Choroid plexus epithelial cell (primary cell): ENCODE measurements at regions not wholly inside any gene's neighbourhood (a gene's known extent, or its start where the extent isn't known, plus 50 kb on each side); places are given as distances from the start of the nearest gene placed in this dataset.
"Not testable (repeated sequence)": the region's sequence is repeated elsewhere in the genome, so short reads cannot be mapped to it uniquely, and the experiment has no call there.

Experiments used
- DNase-seq: peaks from one replicate; pipeline ENCODE4 v3.0.0-alpha.2; 2010; ENCODE audit warnings: low read depth
- H3K4me3 ChIP-seq: 2 replicates; pipeline ENCODE4 v1.5.1; 2011; ENCODE audit warnings: low read depth, mild to moderate bottlenecking, control low read depth, low read length, moderate library complexity
- TF ChIP-seq, protein P1 (sequence below): conservative IDR thresholded peaks from 2 replicates; pipeline ENCODE4 v1.5.1; 2011; ENCODE audit warnings: low read depth, mild to moderate bottlenecking, control low read depth, inconsistent platforms, low read length, moderate library complexity

DNA sequence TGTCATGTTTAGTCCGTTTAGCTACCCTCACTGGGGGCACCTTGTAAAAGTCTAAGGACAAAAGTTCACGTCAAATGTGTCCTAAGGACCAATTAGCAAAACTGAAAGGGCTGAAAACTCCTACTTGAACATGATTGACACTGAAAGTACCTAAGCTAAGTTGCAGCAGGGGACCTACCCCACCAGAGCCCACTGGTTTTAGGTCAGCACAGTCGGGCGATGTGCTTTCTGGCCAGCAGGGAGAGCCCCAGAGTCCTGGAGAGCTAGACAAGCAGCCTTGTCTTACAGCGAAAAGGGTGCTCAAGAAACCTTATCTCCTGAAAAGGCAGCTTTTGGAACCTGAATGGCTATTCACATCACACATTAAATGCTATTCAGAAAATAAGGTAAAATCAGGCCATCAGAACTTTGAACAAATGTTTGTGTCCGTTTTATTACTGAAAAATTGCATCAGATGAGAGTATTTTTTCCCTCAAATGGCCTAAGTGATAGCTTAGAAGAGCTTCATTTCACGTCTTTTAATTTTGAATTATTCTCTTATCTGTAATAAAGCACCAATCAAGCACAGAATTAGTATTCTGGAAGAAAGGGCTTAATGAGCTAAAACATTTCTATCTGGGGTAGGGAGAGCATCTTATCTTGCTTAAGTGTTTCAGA lies 52.2 kb upstream of the MKI67 start:
- H3K4me3 ChIP-seq = no peak overlapping the region
- peak; percentile 49 for DNase-seq
- TF ChIP-seq, protein P1, sequence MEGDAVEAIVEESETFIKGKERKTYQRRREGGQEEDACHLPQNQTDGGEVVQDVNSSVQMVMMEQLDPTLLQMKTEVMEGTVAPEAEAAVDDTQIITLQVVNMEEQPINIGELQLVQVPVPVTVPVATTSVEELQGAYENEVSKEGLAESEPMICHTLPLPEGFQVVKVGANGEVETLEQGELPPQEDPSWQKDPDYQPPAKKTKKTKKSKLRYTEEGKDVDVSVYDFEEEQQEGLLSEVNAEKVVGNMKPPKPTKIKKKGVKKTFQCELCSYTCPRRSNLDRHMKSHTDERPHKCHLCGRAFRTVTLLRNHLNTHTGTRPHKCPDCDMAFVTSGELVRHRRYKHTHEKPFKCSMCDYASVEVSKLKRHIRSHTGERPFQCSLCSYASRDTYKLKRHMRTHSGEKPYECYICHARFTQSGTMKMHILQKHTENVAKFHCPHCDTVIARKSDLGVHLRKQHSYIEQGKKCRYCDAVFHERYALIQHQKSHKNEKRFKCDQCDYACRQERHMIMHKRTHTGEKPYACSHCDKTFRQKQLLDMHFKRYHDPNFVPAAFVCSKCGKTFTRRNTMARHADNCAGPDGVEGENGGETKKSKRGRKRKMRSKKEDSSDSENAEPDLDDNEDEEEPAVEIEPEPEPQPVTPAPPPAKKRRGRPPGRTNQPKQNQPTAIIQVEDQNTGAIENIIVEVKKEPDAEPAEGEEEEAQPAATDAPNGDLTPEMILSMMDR = peak; percentile 71

DNA sequence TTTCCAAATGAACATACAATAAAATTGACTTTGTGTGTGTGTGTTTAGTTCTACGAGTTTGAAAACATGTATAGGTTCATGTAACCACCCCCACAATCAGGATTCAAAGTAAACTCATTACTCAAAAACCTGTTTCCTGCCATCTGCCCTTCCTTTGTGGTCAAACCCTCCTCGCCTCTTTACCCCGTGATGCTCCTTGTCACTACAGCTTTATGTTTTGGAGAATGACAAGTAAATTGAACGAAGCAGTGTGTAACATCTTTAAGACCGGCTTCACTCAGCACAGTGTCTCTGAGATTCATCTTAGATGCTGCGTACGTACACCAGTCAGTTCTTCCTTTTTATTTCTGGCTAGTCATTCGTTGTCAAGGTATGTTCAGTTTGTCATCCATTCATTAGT lies 54.6 kb upstream of the MKI67 start:
- no peak for DNase-seq
- no peak overlapping the region for H3K4me3 ChIP-seq
- TF ChIP-seq, protein P1 = no peak

DNA sequence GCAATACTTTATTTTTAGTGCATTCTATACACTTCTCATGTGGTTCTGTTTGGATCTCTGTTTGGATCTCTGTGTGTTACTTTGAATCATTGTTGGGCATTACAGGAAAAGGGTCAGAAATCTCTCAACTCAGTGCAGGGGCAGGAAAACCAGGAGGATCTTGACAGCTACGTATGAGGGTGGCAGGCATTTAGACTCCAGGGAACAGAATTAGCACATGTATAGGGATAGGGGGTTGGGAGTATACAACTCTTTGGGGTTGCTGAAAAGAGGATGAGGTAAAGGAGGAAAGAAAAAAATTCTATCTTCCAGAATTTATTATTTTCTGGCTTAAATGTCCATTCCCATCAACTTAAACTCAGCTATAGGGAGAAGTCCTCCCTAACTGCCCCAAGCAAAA lies 59.4 kb upstream of the MKI67 start:
- no peak overlapping the region for H3K4me3 ChIP-seq
- no peak for DNase-seq
- TF ChIP-seq, protein P1 = no peak

DNA sequence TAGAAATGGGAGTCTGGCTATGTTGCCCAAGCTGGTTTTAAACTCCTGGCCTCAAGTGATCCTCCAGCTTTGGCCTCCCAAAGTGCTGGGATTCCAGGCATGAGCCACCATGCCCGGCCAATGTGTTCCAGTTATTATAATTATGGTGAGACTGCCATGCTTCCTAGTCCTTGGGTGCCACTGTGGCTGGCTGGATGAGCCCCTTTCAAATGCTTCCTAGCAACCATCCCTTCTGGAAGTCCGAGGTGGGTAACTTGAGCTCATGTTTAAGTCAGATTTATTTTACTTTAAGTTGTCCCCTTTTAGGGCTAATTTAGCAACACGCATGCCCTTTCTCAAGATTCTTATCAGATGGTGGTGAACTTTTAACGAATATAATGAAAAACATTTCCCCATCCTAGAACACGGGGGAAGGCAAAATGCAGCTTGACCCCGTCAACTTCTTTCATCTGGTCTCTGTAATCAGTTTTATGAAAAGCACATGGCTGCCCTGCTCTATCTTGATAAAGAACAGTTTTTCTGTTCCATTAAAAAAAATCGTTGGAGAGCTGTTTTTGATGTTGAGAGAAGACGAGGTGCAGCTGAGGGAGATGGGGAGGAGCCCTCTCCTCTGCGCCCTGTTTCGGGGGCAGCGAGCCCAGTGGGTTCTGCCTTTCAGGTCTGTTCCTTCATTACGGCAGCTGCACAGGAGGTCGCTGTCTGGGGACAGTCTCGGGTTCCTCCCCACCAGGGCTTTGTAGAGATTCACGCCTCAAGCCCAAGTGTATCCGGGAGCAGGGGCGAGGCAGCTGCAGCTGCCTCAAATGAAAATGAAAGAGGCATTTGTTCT lies 61.0 kb upstream of the MKI67 start:
- no peak overlapping the region for H3K4me3 ChIP-seq
- no peak for DNase-seq
- TF ChIP-seq, protein P1 = no peak

DNA sequence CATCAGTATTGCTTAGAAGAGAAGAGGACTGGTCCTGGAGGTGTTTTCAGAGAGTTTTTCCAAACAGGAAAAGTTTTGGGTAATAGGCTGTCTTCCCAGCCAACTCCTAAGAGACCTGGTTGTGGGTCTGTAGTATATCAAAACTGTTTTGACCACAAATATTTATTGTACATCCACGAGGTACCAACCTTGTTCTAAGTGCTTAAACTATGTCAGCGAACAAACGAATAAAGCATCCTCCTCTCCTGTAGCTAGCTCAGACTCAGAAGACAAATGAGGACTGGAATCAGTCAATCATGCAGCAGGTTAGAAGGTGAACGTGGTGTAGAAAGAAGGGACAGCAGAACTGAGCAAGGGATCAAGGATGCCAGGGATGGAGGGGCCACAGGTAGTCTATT lies 61.6 kb upstream of the MKI67 start:
- DNase-seq = no peak
- H3K4me3 ChIP-seq = no peak overlapping the region
- TF ChIP-seq, protein P1 = no peak

DNA sequence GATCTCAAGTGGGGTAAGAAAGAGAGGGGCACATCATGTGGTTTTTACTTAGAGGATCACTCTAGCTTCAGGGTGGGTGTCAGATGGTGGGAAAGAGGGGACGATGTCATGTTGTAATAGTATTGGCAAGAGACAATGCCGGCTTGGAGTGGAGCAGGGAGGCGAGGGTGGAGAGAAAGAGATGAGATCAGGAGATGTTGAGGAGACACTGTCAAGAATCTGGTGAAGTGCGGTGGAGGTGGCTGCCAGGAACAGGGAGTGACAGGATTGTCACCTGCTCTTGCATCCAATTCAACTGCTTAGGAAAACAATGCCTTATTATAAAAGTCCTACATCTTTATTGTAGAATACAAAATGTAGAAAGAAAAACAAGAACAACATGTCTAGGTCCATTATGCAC lies 63.0 kb upstream of the MKI67 start:
- TF ChIP-seq, protein P1 = no peak
- DNase-seq = no peak
- no peak overlapping the region for H3K4me3 ChIP-seq

DNA sequence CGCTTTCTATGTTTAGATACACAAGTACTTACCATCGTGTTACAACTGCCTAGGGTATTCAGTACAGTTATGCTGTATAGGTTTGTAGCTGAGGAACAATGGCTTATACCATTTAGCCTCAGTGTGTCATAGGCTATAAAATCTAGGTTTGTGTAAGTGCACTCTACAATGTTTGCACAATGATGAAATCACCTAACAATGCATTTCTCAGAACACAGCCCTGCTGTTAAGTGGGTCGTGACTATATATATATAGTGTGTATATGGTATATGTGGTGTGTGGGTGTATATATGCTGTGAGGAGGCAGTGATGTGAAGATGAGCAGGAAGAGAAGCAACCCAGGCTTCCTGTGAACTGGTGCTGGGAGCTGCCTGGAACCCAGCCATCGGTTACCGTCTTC lies 65.6 kb upstream of the MKI67 start:
- DNase-seq = no peak
- TF ChIP-seq, protein P1 = no peak
- no peak overlapping the region for H3K4me3 ChIP-seq

DNA sequence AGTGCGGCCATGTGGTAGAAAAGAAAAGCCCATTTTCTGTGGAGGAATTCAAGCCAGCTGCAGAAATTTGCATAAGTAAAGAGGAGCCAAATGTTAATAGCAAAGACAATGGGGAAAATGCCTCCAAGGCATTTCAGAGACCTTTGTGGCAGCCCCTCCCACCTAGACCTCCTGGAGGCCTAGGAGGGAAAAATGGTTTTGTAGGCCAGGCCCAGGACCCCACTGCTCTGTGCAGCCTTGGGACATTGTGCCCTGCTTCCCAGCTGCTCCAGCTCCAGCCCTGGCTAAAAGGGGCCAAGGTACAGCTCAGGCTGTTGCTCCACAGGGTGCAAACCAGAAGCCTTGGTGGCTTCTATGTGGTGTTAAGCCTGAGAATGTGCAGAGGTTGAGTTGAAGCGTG lies 75.6 kb upstream of the MKI67 start:
- not testable (repeated sequence) for DNase-seq, H3K4me3 ChIP-seq
